ENCODE measurements at regions not wholly inside any gene's neighbourhood (a gene's known extent, or its start where the extent isn't known, plus 50 kb on each side); places are given as distances from the start of the nearest gene placed in this dataset.

DNA sequence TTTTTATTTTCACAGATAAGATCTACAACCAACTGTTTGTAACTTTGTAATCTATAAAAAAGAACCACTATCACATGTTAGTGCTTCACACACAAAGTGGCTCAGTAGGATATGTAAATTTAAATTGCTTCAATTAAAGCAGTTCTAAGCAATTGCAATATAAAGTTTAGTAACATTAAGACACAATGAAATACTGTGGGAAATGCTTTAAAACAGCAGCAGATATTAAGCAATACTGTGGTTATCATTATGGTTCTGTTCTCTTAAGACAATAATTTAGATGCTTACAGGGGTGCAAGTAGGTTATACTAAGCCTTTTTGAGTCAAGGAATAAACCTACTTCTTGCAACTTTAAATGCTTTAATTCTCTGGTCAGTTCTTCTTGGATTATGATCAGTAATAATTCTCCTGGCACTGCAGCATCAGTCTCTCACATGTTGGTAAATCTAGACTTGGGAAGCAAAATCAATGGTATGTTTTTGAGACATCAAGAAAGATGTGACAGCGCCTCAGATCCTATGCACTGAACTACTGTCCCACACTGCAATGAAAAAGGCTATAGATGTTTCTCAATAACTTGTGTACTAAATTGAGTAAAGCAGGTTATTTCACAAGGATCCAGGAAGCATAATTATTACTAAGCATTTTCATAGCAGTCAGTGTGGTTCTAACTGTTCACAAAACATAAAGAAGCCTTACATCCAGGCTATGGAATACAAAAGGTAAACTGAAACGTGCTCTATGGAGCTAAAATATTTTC is 338.7 kb upstream of the PDE4D start:
- DNase-seq: no peak

DNA sequence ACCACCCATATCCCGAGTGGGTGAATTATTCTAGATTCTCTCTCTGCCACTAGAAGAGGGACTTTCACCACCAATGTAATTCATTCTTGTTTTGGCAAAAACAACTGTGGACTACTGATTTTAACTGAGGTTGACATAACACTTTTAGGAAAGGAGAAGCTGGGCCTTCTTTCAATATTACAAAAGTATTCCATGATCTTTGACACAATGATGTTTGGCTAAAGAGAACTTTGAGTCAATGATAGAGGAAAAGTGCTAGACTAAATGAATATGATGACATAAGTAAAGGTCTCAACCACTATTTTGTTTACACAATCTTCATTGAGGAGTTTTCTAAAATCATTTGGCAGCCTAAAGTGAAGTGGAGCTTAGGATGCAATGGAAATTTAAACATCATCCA is 336.9 kb upstream of the PDE4D start:
- DNase-seq: no peak

DNA sequence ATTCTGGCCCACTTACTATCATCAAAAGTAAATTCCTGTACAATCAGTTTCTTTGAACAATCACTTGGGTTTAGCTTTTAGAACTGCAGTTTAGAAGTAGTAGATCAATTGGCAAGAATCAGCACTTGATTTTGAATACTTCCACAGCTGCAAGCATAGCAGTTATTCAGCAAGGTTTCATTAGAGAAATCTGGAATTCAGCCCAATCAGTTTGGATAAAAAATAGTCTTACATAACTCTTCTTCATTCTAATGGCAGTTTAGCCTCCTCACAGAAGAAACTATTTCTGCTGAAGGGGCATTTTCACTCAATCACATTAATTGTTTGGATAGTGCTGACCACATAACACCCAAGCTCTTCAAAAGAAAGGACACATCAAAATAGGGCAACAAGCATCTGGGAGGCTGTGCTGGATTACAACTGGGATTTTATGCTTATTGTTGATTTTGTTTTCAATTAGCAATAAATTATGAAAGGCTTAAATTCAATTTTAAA is 336.2 kb upstream of the PDE4D start:
- no peak for DNase-seq

DNA sequence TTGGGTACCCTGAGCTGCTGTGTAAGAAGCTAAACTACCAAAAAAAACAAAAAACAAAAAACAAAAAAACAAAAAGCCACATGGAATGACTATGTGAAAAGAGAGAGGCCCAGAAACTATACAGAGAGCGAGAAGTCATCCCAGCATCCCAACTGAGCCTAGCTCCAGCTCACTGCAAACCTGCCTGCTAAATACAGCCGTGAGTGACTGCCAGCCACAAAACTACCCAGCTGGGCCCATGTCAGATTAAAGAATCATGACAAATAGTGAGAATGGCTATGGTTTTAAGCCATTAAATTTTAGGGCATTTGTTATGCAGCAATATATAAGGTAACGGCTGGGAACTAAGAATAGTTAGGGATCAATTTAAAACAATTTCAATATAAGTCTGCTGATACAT is 335.1 kb upstream of the PDE4D start:
- no peak for DNase-seq

DNA sequence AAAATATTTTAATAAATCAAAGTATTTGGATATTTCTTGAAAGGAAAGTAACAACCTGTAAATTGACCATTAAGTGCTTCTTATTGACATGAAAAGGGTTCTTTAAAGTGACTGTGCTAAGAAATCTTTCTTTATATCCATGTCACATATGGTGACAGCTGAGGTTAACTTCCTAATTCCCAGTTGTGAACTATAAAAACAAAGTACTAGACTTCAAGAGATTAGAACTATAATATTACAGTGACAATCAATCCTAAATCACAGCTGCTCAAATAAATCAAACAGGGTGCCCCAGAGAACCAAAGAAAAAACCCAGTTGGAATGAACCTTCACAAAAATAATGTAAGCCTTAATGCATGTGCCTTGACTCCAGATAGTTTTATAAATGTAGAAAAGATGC is 332.6 kb upstream of the PDE4D start:
- DNase-seq: no peak

DNA sequence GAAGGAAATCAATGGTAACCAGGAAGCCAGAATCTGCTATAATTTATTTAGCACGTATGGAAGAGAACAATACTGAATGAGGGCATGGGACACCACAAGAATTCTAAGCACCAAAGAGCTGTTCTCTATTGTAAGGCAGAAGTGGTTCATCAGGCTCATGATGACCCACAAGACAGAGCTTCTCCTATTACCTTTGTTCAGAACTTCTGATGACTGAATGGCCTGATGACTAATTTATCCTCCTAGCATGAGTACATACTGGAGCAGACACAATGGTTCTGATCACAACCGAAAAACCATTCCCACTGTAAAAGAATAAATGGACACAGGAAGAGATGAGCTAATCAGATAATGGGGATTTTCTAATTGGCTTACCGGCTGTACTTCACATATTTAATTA is 329.8 kb upstream of the PDE4D start:
- no peak for DNase-seq

DNA sequence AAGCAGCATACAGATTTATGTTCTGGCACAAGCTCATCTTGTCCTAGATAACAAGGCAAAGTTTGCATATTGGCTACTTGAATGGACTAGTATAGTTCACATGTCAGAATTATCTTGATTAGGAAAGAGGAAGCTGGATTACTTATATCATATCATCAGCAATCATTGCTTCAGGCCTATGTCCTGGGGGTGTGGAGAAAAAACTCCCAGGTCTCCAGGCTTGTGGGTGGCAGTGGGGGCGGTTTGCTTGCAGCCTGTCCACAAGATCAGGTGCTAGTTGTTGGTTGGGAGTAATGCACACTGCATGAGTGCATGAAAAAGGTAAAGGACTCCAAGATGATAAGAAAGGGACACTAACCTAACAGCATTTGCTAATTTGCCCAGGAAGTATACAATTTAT is 326.4 kb upstream of the PDE4D start:
- no peak for DNase-seq

DNA sequence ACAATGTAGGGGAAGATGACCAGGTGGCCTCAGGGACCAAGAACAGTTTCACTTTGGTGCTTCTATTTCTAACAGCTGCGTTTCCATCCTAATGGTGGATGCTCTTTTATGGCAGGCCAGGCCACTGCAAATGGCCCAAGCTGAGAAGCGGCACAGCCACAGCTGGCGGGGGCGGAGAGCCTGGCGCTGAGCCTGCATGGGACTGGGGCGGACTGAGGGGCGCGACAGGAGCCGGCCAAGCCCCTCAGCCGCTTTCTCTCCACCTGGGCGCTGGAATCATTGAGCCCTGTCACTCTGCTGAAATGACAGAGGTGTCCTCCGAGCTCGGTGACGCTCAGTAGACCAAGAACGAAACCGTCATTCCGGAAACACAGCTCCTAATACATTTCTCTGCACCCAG is 317.3 kb upstream of the PDE4D start:
- no peak for DNase-seq

DNA sequence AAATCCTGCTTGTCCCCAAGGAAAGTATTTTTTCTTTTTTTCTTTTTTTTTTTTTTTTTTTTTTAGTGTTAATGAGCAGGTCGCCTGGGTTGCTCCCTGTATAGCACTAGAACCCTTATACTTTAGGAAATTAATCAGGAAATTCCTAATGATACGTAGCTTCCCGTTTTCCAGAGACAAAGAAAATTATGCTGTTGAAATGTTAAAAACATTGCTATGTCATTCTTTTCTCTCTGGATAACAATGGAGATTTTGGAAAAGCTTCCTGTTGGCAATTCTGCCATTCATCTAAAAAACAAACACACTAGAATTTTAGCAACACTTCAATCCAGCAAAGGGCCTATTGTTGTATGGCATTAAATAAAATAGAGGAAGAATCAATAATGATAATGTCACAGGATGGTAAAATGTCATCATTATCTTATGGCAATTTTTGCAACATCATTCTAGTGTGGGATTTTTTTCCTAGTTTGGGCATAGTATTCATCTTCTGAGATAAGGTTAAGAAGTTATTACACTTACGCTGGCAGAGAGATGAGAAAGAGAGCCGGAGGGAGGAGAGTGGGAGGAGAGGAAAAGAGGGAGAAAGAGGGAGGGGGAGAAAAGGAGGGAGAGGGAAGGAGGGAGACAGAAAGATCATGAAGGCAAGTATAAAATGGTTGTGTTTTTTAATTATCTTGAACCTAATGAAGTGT is 315.8 kb upstream of the PDE4D start:
- no peak for DNase-seq

DNA sequence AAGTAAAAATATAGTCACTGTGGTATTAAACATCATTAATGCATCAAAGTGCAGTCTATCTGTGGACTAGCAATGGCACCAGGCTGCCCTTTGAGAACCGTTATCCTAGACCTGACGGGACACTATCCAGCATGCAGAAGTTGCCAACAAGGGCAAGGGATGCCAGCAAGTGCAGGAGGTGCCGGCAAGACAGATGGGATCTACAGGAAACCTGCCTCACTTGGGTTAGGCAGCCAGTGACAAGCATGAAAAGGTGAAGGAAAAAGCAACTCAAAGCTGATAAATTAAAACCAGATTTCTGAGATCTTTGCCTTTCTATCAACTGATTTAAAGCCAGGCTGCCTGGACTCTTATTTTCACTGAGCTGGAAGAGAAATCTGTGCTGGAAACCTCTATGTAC is 315.2 kb upstream of the PDE4D start:
- DNase-seq: no peak

DNA sequence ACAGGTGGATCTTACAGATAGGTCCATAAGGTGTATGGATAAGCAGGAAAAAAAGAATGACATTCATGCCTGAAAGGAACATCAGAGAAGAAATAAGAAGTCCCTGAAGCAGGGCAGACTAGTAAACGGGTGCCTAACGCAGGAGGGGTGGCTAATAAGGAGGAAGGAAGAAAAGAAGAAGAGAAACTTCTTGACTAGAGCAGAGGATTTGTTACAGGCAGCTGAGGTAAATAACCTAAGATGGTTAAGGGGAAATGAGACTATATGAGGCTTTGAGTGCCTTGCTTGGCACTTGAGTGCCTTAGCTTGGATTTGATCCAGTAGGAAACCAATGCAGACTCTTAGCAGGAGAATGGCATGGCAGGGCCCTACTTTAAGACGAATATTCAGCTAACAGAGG is 313.5 kb upstream of the PDE4D start:
- no peak for DNase-seq

DNA sequence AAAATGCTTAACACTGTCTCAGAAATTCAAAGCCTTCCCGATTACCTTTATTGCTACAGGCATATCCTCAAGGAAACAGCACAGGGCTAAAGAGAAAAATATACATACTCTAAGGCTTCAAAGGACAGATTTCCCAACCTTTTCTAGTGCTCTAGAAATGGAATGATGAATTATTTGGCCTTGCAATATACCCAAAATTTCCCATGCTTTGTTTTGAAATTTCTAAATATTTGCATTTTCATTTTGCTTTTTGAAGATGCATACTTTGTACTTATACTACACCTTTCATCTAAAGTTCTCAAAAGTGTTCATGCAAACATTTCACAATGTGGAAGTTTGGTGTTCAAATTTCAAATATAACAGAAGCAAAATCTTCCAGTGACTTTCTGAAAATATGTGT is 312.7 kb upstream of the PDE4D start:
- DNase-seq: no peak

DNA sequence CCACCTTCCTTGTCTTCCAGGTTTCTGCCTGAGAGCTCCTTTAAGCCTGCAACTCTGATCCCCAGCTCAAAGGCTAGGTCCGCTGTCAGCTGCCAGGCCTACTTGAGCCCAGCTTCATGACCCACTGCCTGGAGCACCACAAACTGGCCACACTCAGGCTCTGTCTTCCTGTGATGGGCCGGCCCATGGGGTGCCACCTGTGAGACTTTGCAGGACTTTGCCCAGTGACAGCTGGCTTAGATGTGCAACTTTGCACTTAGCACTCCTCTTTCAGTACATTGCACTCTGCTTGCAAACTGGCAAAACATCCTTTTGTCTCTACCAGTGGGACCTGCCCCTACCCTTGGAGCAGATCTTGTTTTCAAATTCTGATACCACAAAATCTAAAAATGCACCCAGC is 311.5 kb upstream of the PDE4D start:
- DNase-seq: no peak

DNA sequence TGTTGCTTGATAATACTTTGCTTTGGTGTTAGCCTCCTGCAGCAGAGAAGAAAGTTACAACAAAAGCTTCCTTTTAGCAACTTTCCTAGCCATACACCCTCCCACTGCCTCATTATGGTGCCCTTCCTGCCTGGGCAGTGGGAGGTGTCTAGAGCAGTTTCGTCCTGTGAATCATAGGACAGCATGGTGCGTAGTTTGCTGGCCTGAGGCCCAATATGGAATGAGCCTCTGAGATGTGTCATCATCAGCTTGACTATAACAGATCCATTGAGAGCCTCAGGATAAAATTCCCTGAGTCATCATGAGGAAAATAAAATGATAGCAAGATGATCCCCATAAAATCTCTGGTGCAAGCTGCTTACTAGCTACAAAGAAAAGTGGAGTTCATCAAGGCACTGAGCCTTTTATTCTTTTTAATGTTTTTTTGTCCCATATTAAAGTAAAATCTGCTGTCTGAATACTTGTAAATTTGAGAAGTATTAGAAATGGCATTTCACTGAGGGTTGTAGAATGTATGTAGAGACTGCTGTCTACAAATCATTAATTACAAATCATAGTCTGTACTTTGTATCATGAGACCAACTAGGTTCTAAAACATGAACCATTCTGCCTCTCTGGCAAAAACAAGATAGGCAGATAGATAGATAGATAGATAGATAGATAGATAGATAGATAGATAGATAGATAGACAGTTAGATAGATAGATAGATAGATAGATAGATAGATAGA is 303.0 kb upstream of the PDE4D start:
- DNase-seq: no peak

DNA sequence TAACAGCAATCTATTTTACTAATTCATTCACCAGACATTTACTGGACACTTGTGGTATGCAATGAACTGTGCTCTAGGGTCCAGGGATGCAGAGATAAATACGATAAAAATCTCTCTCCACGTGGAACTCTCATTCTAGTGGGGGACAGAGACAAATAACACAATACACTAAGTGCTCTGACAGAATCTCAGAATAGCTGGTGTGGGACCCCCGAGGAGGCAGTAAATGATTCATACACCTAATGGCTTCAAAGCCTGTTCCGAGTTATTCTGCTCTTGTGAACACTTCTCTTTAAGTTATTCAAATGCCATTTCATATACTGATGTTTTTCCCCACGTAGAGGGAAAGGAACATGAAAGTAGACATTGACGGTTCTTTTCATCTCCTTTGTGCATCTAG is 302.0 kb upstream of the PDE4D start:
- DNase-seq: no peak

DNA sequence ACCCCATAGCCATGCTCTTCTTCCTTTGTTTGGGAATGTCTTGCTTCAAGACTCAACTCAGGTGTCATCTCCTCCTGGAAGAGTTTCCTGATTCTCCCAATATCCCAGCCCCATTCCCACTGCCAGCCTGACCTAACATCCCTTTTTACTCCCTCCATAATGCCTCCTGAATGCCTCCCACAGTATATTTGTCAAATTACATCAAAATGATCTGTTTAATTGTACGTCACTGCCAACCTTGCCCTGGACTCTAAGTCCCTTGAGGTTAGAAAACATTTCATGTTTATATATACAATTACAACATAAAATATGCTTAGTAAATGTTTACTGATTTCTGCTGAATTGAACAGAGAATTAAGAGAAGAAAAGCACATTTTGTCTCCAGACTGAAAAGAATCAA is 301.6 kb upstream of the PDE4D start:
- no peak for DNase-seq

DNA sequence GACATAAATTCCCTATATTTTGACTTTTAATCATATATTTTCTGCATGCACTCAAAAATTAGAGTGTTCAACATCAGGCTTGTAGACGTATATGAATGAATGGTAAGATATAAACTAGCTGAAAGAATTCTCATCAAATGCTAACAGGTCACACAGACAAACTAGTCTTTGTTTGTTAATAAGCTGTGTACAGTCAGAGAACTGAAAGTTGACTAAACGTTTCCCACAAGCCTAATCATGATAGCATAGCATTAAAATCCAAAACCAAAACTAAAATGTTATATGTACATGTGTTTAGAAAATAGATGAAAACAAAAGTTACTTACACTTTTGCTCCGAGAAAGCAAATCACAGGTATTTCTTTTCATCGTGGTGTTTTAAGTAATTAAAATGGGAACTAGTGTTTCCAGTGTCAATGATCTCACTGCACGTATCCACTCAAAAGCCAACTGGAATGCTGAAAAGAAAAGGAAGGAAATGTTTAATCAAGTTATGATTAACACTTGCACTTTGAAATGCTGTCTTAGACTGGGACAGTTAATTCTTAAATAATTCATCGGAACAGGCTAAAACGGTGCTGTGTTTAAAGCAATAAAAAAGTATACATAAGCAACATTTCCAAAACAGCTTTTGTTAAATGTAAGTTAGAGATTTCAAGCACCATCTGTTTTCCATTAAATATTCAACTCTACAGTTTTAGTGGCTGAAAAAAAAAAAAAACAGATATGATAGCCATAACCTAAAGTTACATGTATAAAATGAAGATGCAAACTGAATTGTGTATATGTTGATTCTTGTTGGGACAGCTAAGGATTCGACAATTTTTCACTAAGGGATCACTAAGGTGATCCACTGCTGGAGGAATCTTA is 291.9 kb upstream of the PDE4D start:
- DNase-seq: no peak

DNA sequence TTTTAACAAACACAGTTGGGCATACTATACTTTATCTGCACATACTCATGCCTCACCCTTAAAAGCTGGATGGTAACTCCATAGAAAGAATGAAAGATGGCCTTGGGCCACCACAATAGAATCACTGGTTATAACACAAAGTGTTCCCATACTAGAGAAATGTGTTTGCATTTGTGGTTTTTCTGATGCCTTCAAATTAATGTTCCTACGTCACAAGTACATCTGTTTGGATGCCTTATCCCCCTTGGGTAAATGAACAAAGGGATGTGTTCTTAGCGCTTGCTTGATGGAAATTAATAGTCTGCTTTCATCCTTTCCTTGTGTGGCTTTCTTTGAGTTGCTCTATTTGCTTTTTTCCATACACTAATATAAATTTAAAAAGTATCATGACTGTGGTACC is 291.1 kb upstream of the PDE4D start:
- DNase-seq: no peak

DNA sequence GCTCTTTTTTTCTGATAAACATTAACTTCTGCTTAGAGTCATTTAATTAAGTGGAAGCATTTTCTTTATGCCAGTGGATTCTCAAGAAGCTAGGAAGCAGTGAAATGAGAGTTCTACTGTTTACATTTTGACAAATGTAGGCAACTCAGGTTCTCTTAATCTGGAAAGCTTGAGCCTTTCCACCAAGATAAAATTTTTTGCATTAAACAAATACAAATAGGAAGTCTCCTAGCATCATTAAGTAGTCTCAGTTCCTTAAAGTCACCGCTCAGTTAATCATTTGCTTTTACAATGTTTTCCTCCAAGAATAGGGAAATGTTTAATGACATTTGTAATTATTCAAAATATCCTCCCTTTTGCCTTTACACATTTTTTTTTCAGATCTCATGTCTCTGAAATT is 290.4 kb upstream of the PDE4D start:
- no peak for DNase-seq

DNA sequence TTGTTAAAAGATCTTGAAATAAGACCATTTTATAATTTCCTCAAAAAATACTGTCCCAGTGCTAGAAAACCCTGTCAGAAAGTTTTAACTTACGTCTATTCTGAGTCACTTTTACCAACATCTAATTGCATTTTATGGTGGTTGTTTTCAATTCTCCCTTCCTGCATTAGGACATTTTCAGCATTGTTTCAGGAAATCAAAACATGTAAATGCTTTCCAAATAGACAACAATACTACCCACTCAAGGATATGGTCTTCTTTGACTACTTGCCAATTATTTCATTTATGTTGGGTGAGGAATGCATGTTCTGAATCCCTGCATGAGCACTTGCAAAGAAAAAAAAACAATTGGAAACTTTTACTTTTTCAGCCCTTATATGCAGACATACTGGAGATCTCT is 284.6 kb upstream of the PDE4D start:
- no peak for DNase-seq

DNA sequence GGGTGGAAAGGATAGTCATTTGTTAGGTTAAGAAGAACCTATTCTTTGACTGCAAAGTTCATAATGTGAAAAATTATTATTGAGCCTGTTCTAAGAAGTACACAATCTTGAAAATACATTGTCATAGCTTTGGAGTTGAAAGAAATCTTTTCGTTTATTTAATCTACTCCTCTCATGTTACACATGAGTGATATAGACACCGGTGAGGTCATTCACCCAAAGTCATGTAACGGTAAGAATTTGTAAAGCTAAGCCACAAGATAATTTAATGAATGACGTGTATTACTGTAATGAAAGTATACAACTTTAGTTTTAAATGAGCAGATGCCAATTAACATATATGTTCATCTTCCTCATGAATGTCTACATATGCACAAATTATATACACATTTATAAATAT is 284.1 kb upstream of the PDE4D start:
- no peak for DNase-seq

DNA sequence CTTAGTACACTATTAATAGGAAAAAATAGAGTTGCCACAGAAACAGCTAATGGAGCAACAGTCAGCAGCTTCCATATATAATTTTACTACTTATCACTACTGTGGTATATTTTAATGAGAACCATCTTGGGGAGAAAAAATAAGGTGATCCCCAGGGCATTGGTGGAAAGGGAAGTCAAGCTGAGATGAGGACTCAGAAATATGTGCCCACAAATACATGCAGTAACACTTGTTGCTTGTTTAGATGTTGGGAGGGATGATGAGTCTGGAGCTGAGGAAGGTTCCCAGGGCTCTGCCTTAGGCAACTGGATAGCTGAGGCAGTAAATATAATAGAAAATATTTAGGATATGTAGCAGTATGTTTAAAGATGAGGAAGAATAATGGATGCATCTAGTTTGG is 280.1 kb upstream of the PDE4D start:
- DNase-seq: no peak

DNA sequence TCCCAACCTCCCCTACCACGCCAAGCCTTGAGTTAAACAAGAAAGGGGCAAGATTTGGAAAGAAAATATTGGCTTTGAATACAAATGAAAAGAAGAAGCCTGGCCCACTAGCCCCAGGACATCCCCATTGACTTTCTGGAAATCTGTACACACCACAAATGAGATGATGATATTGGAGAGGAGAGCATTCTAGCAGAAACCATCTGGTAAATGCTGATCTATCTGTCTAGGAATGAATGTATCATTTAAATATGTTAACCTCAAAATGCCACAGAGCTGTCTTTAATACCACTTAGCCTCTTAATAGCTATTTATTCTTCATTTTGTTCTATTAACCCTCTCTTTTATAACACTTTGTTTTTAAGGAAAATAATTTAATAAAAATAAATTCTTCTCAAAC is 270.2 kb upstream of the PDE4D start:
- no peak for DNase-seq
